HG02885 (cell line): ENCODE measurements at regions not wholly inside any gene's neighbourhood (a gene's known extent, or its start where the extent isn't known, plus 50 kb on each side); places are given as distances from the start of the nearest gene placed in this dataset.

Source experiments
- ATAC-seq: cut with Tn5 transposase; IDR thresholded peaks from one replicate; pipeline ENCODE4 v1.9.1; 2021; ENCODE audit warnings: mild to moderate bottlenecking; ENCODE audit not compliant: unreplicated experiment, poor library complexity

DNA sequence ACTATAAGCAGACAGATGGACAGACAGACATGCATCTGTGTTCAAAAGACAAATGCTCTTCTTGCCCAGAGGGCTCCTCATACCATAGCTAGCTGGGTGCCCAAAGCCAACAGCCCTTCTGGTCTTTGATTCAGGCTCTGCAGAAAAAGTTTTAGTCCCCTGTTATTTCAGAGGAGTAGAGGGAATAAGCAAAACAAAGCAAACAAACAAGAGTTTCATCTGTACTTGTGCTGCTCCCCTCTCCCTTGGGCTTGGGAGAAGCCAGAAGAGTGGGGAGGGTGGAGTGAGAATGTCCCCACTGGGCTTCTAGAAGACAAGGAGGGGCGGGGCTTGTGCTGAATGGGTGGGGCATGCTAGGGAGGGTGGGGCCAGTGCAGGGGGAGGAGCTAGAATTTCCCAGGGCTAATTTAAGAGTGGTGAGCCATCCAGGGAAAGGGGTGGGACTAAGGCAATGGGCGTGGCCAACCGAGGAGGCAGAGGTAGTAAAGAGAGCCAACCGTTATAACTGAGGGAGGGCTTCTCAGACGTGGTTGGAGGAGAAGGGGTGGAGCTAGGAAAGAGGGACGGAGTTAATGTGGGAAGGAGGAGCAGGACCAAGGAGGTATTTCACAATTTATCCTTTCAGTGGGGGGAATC is 101.2 kb upstream of the MGMT start:
- ATAC-seq, result no peak

GRCh38 chr10:129366450-129366849 is 100.6 kb upstream of the MGMT start:
- no peak for ATAC-seq

DNA sequence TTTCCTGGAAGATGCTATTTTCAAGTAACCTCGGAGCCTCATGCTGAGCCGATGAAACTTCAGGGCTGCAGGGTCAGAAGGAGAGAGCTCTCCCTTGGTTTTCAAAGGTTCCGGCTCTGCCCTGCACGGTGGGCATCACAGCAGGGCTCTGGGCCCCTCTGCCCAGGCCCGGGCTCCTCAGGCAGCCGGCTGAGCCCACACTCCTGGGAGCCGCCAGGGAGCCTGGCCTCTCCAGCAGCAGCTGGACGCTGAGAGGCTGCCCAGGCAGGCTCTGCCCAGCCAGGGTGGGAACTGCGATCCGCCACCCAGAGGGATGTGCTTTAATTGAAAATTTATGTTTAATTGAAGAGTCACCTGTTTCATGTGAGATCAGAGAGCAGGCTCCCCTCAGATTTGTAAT is 97.5 kb upstream of the MGMT start:
- ATAC-seq, result no peak

DNA sequence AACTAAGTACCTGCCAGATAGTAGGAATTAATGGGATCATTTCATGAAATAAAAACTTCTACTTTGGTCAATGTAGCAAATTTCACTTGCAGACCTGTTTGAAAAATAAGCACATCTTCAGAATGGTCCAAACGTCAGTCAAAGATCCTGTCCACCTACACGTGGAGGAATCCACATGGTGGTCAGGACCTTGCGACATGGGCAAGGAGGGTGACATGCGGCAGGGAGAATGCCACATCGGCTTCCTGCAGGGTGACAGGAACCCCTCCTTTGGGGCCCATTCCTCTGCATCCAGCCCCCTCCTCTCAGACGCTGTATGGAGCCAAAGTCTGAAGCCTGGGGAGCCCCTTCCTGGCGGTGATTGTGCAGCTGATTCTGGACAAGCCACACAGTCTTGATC is 95.5 kb upstream of the MGMT start:
- ATAC-seq, result no peak

DNA sequence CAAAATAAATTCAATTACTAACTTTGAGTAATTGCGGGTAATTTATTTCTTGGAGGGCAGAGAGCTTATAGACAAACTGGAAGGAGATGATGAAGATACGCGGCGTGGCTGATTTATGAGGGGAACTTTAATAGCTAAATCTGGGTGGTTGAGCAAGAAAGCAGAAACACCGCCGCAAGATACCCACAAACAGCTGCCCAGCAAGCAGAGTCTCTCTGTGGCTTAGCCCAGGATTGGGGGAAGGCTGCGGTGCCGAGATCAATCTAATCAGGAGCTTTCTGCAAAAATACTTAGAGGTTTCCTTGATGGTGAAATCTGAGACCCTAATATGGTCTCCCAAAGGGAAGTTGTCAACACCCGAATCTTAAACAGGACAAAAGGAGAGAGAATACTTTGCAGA is 94.9 kb upstream of the MGMT start:
- no peak for ATAC-seq

GRCh38 chr10:129373231-129373630 is 93.8 kb upstream of the MGMT start:
- ATAC-seq, result no peak

GRCh38 chr10:129373718-129374117 is 93.3 kb upstream of the MGMT start:
- no peak for ATAC-seq

- ATAC-seq, result no peak
These were observed 91.9 kb upstream of the MGMT start for GRCh38 chr10:129375171-129375570.

DNA sequence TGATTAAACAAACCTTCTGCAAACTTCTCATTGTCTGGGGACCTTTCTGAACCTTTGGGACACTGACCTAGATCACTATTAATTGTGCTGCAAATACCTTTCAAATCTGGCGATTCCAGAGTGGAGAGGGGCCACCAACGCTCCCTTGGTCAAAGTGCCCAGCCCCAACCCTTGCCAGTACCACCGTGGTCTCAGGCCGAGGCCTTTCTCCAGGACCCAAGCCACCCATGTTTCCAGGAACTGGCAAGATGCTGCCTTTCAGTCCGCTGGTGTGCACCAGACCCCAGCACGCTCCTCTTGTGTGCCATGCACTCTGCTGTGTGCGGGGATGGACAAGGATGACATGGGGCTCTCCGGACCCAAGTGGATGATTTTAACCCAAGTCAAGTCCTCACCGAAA is 91.1 kb upstream of the MGMT start:
- no peak for ATAC-seq

GRCh38 chr10:129380279-129380678 is 86.8 kb upstream of the MGMT start:
- no peak for ATAC-seq

- no peak for ATAC-seq
These were observed 85.3 kb upstream of the MGMT start for GRCh38 chr10:129381741-129382140.

DNA sequence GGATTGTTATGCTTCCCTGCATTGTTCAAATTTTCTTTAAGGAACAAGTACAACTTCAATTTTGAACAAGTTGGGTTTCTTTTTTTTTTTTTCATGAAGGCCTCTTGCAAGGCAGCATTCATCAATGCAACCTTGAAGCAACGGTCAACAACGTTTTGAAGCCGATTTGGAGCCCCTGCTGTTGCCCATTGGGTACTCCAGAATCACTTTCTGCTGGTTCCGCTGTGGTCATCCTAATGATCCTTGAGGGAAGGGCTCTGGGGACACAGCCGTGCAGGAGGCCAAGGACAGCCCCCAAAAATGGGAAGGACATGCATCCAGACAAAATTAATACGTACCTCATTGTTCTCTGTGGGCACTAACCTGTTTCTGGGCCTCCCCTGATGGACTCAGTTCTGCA is 84.6 kb upstream of the MGMT start:
- no peak for ATAC-seq

- ATAC-seq, result no peak
These were observed 83.4 kb upstream of the MGMT start for GRCh38 chr10:129383651-129384050.

GRCh38 chr10:129385600-129385999 is 81.4 kb upstream of the MGMT start:
- ATAC-seq, result no peak

GRCh38 chr10:129386415-129387257 is 80.4 kb upstream of the MGMT start:
- no peak for ATAC-seq

- no peak for ATAC-seq
These were observed 79.8 kb upstream of the MGMT start for GRCh38 chr10:129387258-129387525.

DNA sequence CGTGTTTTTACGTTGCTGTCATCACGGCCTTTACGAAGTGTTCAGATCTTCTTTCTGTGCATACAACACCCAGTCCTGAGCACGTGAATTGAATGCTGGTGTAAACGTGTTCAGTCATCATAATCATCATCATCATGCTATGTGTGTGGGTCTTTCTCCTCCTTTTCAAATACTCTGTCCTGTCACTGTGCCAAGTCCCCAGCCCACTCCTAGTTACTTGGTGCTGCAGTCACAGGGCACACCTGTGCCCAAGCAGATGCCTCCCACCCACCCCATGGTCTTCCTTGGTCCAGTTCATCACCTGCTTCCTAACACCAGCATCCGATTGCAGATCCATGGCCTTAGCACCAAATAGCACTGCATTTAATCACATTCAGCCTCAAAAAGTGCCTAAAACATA is 78.6 kb upstream of the MGMT start:
- ATAC-seq, result no peak

DNA sequence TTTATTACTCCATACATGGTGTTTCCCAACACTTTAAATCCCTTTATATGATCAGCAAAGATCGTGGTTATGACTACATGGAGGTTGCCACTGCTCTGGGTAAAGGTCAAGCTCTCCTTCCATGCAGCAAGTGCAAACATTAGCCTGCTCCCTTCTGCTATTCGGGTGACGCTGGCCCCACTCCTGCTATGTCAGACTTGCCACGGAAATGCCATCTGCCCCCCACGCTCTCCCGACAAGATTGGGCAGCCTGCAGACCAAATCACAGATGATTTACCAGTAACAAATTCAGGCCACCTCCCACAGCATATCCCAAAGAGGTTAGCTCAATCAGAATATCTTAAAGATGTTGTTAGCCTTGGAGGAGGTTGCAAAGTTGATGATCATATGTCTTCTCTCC is 77.8 kb upstream of the MGMT start:
- no peak for ATAC-seq

- ATAC-seq, result no peak
These were observed 76.9 kb upstream of the MGMT start for GRCh38 chr10:129390147-129390546.

DNA sequence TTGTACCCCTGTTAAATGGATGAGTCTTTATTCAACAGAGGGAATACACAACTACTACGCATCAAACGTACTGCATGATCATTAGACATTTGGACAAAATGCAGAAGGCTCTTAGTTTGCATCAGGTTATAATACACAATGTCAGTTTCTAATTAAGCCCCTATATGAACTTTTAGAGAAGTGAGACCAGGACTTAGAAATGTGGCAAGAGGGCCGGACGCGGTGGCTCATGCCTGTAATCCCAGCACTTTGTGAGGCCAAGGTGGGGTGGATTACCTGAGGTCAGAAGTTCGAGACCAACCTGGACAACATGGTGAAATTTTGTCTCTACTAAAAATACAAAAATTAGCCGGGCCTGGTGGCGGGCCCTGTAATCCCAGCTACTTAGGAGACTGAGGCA is 76.3 kb upstream of the MGMT start:
- ATAC-seq, result no peak

DNA sequence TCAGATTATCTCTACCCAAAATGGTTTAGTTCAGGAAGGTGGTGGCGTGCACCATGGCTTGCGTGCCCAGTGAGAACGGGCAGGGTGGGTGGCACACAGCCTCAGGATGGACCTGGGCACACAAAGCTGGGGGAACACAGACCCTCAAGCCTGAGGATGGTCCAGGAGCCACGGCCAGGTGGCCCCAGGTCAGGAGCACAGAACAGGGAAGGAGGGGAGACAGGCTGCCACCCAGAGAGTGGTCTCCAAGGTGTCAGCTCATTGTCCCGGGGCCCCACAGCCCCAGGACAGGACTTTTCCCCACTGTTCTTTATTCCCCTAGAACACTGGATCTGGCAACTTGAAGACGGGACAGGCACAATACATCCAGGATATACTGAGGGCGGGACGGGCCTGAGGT is 75.6 kb upstream of the MGMT start:
- ATAC-seq, result no peak

GRCh38 chr10:129392855-129393254 is 74.2 kb upstream of the MGMT start:
- no peak for ATAC-seq
